Right hindlimb (tissue), 1 donor: ENCODE measurements at regions not wholly inside any gene's neighbourhood (a gene's known extent, or its start where the extent isn't known, plus 50 kb on each side); places are given as distances from the start of the nearest gene placed in this dataset.

Experiments used
- DNase-seq: peaks from one replicate; pipeline ENCODE4 v3.0.0-alpha.2; 2018

DNA sequence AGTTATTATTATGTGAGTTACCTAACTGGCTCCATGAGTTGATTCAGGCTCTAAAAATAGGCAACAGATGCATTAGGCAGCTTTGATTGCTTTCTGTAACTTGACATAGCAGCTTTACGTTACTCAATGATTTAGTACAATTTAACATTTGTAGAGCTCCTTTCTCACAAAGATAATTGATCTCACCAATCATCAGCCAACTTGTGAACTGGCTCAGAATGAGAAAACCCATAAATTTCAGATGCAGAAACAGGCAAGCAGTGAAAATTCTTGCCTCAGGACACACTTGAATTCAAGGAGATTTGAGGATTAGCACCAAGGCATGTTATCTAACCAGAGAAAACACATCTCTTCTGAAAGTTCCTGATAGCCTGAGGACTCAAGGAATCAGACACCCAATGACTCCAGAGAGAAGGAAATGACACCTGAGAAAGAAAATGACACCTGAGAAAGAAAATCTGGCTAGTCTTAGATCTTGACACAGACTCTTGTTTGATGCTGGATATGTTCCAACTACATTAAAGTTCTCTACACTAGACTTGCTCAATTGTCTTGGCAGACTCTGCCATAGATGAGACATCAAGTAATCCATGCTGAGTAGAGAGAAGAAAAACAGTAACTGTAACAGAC lies 315.1 kb upstream of the CBLB start:
- DNase-seq = no peak

DNA sequence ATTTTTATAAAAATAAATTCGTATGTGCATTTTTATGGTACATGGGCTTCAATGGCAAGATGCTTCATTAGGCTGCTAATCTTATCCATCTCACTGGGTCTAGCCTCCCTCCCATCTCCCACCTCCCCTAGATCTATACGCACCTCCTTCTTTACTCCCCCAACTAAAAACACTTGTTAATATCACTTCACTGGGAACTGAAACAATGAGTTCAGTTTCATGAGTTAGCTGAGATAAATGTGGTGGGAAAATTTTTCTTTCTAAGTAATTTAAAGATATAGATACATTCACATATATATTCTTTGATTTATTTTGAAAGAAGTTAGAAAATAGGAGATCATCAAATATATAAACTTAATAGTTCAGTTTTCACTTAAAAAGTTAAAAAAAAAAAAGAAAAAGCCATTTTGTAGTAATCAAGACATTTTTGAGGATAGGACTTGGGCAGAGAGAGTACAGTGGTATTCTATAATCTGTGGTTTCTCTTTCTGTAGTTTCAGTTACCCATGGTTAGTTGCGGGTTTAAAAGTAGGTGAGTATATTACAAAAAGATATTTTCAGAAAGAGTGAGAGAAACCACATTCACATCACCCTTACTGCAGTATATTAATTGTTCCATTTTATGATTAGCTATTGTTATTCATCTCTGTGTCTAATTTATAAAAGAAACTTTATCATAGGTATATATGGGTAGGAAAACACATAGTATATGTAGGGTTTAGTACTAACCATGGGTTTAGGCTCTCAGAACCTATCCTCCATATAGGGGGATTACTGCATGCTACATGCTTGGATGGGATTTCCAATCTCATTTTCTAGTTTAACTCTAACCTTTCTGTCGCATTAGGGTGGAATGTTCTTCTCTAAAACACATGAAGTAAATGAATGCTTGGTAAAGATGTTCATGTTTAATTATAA lies 316.0 kb upstream of the CBLB start:
- no peak for DNase-seq

DNA sequence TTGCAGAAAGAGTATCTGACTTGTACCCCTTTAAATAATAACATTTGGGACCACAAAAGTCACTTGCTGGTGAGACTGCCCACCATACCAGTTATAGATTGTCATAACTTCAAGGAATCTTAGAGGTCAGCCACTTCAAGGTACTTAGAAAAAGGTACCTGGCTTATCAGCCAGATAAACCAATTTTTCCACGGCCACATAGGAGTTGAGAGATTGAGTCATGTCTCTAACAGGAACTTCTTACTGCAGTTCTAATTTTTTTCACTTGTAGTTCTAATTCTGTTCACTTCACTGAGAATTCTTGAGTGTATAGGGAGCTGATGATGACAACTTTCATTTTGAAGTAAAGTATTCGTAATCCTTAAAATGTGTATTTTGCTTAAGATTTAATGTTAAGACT lies 317.1 kb upstream of the CBLB start:
- no peak for DNase-seq

DNA sequence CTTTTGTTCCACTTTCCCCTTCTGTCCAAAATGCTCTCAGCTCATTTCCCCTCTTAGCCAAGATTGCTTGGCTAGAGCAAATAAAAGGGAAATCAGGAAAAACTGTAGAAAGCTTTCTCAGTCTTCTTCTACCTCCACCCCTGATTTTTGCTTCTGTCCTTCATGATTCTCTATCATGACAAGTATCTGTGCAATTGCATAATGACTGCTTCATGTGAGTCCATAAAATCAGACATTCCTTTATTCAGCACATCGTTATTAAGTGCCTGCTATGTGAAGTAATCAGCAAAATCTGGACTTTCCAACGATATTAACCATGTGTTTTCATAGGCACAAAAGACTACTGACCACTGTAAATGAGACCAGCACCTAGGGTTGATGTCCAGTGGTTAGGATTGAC lies 321.5 kb upstream of the CBLB start:
- DNase-seq = no peak

DNA sequence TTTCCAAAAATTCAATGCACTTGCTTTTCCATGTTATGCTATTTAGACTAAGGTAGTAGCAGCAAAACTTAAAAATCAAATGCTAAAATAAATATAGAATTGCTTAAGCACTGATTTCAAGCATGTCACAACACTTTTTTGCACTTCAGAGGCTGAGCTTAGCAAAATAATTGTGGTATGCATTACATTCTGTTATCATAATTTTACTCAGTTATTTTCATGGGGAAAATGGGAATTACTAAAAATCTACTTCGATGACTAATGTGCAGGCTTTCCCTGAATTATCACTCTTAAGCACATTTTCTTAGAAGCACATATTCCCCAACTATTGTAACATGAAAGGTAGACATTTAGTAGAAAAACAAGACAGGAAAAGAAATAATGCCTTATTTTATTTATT lies 322.4 kb upstream of the CBLB start:
- DNase-seq = no peak

DNA sequence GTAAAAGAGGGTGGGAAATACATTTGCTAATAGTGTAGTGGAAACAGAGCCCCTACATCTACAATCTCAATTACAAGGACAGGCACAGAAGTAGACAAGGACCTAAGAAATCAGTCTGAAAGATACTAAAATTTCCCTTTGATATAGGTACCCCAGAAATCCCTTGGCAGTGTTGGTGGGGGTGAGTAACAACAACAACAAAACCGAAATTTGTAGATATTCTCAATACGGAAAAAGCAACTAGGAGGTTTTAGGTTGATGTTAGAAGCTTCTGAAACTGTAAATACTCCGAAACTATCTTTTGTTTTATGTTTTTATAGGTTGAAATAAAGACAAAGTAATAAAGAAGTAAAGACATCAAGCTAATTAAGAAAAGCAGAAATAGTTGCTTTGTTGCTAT lies 323.1 kb upstream of the CBLB start:
- DNase-seq = no peak

DNA sequence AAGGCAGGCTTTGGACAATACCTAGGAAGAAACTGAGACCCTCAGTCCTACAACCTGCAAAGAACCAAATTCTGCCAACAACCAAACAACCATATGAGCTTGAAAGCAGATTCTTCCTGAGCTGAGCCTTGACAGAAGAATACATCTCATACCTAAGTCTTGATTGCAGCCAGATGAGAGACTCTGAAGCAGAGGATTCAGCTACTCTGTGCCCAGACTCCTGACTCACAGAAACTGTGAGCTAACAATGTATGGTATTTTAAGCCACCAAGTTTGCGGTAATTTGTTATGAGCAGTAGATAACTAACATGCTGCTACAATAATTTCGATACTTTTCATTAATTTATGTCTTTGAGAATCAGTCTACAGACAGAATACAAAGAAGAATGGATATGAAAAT lies 325.1 kb upstream of the CBLB start:
- no peak for DNase-seq

DNA sequence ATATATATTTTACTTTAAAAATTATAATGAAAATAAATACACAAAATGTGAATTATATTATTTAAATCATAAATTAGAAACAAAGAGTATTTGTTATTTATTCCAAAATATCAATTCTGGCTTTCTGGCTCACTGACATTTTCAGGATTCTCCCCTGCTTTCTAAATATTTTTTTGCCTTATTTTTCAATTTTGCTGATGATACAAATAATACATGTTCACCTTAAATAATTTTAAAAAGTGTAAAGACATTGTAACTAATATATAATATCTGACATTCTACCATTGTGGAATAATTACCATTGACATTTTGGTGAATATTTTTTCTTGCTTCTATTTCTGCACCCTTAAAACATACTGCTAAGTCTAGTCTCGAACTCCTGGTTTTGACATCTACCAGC lies 325.9 kb upstream of the CBLB start:
- no peak for DNase-seq

DNA sequence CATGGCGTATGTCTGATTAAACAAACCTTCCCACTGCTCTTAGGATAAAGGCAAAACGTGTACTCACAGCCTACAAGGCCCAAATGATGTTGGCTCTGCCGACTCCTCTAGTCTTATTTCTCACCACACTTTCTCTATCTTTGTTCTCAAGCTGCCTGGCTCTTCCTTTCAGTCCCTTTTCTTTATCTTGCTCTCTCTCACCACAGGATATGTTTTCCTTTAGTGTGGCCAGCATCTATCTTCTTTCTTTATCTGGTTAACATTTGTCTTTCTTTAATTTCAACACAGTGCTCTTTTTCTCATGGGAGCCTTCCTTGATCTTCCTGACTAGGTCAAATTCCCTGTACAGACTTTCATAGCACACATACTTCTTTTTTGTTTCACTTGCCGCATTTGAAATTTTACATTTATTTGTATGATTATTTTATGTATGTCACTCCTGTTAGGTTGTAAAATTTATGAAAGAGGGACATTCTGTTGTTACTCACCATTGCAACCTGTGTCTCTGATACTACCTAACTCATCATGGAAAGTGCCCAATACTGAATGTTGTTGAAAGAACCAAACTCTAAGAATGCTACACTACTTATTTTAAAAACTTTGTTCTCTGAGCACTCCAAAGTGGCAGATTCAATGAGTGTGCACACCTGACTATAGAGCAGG lies 328.9 kb upstream of the CBLB start:
- DNase-seq = no peak

DNA sequence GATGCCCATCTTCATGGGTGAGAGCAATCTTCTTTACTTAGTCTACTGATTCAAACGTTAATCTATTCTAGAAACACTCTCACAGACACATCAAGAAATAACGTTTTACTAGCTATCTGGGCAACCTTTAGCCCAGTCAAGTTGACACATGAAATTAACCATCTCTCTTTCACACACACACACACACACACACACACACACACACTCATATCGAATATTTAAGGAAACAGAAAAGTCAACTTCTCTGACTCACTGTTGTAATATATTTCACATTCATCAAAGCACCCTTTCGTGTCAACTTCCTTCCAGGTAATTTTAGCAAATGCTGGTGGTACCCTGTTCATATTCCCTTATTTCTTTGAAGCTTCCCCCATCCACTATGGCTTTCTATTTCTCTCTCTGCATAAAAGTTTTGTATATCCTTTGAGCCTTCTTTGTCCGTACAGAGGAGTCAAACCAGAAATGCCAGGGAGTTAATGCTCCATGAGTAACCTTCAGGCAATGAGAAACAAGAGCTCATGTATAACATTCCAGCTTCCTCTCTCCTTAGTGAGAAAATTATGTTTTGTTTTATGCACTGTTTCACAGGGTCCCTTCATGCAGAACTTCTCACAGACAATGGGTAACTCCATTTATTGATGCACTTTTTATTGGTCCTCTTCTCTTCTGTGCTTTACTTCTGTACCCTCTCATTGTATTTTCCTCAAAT lies 335.5 kb upstream of the CBLB start:
- DNase-seq = no peak

DNA sequence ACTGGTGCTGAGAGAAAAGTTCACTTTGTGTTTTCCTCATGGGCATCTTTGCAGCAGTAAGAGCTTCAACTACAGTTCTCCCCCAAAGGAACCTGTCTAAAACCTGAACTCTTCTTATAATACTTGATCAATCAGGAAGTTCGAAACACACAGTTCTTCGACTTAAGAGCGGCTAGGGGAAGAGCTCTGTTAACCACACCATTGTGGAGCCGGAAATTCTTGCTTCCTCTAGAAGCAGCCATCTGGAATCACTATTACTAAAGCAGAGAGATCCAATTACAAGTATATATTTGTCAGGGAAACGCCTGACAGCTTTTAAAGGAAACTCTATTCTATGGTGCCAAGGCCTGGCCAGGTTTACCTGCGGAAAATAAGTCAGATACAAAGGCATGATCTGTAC lies 337.3 kb upstream of the CBLB start:
- DNase-seq = peak; percentile 55

DNA sequence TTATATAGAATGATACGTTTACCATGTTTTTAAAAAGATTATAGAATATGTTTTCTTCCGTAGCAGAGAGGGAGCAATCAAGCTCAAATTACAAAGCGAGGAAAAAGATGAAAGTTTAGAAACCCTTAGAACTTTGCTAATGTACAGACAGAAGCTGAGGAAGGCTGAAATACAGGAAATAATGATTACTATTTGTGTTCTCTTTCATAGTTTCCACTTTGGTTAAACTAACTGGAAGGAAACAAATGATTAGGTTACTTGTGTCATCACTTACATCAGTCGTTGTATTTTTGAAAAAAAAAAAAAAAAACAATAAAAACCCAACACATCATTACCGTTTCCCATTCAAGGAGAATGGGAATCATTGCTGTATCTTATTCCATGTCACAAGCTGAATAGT lies 337.8 kb upstream of the CBLB start:
- no peak for DNase-seq

DNA sequence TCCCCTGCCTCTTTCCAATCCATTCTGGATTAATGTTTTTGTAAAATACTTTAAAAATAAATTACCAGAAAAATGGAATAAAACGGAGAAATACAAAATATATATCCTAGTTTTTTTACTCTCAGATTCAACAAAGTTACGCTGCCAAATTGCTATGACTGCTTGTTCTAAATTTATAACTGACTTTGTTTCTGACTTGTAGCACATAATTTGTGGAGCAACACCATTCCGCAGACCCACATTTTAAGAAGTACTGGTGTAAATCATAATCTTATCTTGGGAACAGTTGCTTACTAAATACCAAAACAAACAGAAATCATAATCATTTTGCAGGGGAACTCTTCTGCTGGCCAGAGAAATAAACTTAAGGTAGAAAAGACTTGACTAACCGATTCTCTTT lies 339.4 kb upstream of the CBLB start:
- DNase-seq = no peak

DNA sequence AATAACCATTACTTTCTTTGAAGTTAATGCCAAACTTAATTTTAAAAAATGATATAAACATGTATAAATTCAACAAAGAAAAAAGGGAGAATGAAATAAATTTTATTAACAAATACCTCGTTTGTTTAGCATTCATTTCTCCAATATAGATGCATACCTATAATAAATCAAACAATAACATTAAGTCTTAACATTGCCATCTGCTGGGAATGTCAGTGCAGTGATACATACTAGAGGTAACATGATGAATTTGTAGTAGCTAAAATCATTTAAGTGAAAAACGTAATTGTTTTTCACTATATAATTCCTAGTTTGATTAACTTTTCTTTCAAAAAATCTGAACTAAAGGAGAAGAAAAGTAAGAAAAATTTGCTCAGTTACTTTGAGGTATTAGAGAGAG lies 340.2 kb upstream of the CBLB start:
- DNase-seq = no peak

DNA sequence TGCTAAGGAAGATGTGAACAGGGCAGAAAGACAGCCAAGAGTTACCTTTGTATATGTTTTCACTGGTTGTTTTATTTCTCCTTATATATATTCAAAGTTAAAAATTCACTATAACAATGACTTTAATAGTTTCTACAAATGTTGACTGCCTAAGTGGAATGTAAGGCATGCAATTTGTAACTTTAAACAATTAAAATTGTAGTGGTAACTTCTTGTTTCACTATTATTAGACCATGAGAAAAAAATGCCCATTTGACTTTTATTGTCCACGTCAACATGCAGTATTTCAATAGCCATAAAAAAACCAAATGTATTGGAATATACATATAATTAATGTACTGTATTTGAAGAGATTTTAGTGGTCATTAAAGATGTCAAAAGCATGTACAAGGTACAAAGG lies 340.7 kb upstream of the CBLB start:
- DNase-seq = no peak

DNA sequence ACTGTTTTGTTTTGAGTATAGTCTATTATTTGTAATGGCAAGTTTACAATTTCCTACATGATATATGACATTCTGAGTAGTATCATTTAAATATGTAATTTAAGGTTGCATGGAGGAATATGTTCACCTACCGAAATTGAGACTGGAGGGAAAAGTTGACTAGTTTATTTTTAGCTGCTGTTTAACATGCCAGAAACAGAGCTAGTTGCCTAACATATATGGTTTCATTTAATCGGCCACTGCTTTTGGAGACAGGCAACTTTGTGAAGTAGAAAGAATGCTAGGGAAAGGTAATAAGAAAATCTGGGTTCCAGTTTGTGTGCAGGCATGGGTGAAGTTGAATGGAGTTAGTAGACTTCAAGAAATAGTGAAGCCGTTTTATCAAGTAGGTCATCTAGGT lies 342.1 kb upstream of the CBLB start:
- DNase-seq = no peak

DNA sequence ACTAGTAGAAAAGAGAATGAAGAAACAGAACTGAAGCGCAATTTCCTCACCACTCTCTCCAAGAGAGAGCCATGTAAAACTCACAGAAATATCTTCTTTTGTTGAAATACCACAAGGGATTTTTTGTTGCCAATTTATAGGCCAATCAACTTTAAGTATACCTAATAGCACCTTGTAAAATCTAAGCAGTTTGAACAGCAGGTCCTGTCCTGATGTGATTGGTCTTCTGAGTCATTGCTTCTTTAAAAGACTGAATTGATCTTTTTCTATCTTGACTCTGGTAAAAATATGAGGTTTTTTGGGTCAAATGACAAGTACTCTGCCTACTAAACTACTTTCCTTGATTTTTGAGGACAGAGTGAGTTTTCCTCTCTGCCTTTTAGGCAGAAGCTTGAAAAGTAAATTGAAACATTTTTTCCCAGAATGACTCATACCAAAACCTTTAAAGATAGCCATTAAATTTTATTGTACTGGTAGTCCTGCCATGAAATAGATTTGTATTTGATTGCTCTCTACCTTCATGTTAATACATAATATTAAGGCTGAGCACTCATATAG lies 343.9 kb upstream of the CBLB start:
- DNase-seq = no peak

DNA sequence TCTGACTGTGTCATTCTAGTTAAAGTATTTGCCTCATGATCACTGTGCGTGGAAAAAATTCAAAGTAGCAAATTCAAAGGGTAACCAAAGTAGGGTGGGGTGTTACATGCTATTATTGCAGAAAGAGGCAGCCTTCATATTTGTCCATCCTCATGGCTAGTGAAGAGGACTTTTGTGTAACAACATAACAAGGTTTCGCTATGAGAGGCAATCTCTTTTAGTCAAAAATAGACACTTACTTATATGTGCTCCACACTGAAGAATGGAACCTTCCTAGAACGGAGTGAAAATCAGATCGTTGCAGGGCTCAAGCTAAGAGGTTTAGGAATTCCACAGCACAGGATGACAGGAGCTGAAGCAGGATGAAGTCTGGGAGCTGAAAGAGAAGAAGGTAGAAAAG lies 345.1 kb upstream of the CBLB start:
- DNase-seq = no peak

DNA sequence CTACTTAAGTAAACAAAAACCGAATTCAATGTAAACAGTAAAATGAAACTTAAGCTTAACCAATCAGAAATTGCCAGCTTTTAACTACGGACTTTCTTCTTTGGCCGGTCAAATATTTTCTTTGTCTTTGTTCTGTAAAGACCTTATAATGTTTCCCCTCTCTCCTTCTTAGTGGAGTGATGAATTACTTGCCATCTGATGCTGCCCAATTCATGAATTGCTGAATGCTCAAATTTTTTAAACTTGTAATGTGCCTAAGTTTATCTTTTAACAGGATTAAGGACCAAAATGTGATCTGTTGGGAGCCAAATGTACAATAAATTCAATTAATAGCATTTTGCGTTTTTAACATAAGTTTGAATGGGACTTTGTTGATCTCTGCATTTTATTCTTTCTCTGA lies 345.8 kb upstream of the CBLB start:
- no peak for DNase-seq

DNA sequence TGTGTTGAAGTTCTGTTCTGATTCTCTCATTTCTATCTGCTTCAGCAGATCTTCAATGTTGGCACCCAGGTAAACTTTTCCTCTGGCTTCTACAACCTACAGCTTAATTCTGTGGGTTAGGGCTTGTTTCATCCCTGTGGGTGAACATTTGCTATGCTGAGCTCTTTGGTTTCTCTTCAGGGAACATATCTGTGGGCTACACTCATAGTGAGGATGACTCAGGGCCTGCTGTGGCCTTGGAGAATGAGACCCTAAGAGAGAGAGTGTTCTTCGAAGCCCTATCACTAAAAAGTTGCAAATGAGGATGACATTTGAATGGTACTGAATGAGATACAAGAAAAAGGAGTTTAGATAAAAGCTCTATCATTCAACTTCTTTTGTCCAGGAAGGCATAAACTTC lies 346.2 kb upstream of the CBLB start:
- DNase-seq = no peak

DNA sequence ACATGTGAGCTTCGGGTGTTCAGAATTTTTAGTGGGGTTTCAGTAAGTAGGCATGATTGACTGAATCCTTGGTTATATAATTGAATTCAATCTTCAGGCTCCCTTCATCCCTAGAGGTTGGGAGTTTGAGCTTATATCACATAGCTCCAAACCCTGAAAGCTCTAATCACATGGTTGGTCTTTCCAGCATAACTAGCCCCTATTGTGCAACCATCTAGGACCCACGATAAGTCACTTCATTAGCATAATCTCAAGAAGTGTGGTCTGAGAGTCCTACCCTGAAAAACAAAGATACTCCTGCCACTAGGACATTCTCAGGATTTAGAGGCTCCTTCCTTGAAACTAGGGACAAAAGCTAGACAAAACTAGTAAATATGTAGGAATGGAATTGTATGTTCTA lies 348.9 kb upstream of the CBLB start:
- no peak for DNase-seq

DNA sequence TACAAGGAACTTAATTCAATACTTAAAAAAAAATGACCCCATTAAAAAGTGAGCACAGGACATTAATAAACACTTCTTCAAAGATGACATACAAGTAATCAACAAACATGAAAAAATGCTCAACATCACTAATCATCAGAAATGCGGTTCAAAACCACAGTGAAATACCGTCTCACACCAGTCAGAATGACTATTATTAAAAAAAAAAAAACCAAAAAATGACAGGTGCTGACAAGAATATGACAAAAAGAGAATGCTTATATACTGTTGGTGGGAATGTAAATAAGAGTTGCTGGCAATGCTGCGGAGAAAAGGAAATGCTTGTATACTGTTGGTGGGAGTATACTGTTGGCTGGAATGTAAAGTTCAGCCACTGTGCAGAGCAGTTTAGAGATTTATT lies 358.3 kb upstream of the CBLB start:
- DNase-seq = no peak

DNA sequence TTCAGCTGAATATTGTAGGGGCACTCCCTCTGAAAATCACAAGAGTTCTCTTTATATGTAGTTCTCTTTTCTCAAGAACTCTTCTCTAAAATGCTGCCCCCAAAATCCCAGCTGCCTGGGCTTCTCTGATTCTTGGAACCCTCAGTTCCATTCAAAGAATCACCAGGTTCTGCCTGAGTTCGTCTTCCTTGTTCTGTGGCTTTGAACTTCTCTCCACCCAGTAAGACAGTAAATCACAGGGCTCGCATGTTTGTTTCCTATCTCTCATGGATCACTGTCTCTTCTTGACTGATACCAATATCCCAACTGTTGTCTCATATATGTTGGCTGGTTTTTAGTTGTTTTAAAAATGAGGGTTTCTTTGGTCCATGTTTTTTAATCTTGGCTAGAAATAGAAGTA lies 359.5 kb upstream of the CBLB start:
- no peak for DNase-seq
